HG03135 (cell line): ENCODE measurements at regions not wholly inside any gene's neighbourhood (a gene's known extent, or its start where the extent isn't known, plus 50 kb on each side); places are given as distances from the start of the nearest gene placed in this dataset.

Source experiments
- ATAC-seq: cut with Tn5 transposase; IDR thresholded peaks from one replicate; pipeline ENCODE4 v1.9.1; 2021; ENCODE audit warnings: mild to moderate bottlenecking, moderate library complexity; ENCODE audit not compliant: unreplicated experiment

DNA sequence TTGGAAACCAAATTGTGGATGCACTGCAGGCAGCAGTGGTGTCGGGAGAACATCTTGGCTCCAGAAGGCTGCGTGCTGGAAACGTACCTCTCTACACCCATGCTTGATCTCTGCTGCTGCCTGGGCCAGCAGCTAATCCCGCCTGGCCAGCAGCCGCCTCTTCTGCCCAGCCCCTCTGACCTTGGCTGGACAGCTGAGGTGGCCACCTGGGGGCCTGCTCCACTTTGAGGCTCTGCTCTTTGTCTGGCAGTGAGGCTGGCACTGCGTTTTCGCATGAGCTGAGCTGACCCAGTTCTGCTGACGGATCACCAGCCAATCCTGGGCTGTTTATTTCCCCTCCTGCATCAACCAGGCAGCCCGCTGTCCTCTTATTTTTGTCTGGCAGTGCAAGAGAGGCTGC is 154.9 kb downstream of the TENT4A start:
- ATAC-seq, result no peak

DNA sequence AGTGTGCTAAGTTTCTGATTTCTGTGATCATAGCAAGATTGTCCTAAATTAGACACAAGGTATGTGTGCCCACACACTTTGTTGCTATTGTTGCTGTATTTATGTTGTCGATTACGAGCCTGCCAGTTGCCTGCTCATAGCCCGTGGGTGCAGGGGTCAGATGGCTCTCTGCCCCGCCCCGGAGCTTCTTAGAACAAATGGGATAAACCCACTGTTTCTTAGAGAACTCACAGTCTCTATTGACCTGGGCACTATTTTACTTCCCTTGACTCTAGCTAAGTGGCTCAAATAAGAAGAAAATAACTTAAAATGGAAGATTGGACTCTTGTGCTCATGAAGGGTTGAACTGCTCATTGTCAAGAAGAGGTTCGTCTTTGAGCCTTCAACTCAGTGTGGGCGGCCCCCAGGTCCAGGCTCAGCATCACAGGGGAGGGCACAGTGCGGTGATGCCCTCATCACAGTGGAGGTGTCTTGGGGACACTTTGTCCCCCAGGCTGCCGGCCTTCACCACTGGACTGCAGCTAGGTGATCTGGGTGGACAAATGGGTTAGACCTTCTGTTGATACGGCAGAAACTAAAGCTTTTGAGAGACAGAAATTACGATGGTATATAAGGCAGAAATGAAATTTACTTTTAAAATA is 155.5 kb downstream of the TENT4A start:
- no peak for ATAC-seq

DNA sequence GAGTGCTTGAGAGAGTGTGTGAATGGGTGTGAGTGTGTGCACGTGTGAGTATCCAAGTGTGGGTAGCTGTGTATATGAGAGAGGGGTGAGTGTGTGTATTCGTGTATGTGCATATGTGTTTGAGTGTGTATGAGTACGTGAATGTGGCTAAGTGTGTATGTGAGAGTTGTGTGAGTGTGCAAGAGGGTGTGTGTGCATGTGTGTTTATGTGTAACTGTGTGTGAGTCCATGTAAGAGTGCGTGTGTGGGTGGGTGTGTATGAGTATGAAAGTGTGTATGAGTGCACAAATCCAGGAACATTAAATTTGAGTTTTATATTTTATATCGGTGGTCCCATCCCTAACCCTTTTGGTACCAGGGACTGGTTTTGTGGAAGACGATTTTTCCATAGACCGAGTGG is 156.4 kb downstream of the TENT4A start:
- no peak for ATAC-seq

GRCh38 chr5:6872441-6873160 is 159.4 kb downstream of the TENT4A start:
- no peak for ATAC-seq

- no peak for ATAC-seq
These were observed 160.1 kb downstream of the TENT4A start for GRCh38 chr5:6873359-6873758.

- no peak for ATAC-seq
These were observed 162.1 kb downstream of the TENT4A start for GRCh38 chr5:6875376-6875775.

GRCh38 chr5:6877986-6878828 is 165.0 kb downstream of the TENT4A start:
- no peak for ATAC-seq

DNA sequence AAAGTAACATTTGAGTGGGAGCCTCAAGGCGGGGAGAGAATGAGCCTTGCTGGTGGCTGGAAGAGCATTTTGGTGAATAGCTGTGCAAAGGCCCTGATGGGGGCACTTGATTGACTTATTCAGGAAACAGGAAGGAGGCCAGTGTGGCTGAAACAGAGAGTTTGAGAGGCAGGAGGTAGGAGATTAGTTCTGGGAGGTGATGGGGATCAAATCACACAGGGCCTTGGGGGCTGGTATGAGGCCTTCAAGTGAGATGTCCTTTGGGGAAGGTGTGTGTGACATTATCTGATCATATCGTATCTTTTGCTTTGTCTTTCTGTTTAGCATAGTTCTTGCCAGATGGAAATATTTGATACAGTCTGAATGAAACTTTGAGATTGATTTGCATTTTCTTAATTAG is 172.3 kb downstream of the TENT4A start:
- ATAC-seq, result no peak

GRCh38 chr5:6886866-6887265 is 173.6 kb downstream of the TENT4A start:
- no peak for ATAC-seq

- ATAC-seq, result no peak
These were observed 175.8 kb downstream of the TENT4A start for GRCh38 chr5:6889030-6889429.

- no peak for ATAC-seq
These were observed 186.0 kb downstream of the TENT4A start for GRCh38 chr5:6899221-6899620.

- no peak for ATAC-seq
These were observed 187.3 kb downstream of the TENT4A start for GRCh38 chr5:6900247-6901227.

DNA sequence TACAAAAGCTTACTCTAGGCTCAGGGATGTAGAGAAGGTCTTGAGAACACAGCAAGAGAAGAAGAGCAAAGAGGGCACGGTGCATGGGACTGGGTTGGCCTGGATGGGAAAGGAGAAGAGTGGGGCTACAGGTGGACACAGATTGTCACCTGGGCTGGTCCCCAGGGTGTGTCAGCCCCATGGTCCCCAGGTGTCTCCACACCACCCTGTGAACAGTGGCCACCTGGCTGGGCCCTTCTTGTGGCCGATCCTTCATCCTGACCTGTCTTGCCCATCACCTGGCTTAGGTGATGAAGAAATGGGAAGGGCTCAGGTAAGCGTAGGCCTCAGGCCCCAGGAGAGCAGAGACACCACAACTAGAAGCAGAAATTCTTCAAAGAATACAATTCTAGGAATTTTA is 188.9 kb downstream of the TENT4A start:
- ATAC-seq, result no peak

DNA sequence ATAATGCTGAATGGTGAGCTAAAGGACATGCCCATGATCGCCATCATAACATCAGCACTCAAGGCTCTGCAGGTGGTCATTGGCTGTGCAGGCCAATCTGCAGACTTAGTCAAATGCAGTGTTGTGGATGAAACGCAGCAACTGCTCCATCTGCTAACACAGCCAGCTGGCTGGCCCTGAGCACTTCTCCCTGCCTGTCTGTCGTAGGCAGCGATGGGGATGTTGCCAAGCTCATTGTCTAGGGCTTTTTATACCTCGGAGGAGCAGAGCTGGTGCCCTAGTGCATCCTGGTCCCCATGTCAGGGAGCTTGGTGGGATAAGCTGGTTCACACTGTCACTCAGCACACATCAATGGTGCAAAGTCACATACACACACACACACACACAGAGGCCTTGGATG is 189.4 kb downstream of the TENT4A start:
- ATAC-seq, result no peak

GRCh38 chr5:6903934-6904333 is 190.7 kb downstream of the TENT4A start:
- ATAC-seq, result no peak

DNA sequence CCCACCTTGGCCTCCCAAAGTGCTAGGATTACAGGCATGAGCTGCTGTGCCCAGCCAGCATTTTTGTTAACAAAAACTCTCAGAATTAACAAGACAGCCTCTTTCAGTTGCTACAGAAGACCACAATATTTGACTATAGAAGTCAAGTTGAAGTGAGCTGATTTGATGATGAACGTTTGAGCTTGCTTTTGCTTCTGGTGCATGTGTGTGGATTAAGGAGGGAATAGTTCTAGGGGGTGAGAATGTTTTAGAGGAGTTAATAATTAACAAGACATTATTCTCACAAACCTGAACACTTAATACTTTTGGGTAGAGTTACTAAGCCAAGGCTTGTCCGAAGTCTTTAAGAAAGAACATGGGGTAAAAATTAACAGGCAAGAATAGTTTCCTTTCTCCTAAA is 191.6 kb downstream of the TENT4A start:
- ATAC-seq, result no peak

DNA sequence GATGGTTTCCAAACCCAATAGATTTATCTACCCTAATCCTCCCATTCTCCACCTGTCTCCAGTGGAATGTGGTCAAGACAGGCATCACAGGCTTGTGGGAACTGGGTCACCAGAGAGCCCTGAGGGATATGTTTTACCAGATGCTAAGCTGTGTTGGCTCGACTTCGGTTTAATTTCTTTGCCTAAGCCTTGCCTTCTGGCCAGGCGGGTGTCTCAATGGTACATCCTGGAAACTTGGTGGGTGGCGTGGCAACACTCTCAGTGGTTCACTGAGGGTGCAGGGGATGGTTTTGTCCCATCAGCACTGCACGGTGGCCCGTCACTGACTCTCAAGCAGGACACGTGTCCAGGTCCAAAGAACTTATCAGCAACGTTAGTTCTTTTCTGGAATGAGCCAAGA is 192.2 kb downstream of the TENT4A start:
- ATAC-seq, result no peak

- ATAC-seq, result no peak
These were observed 192.7 kb downstream of the TENT4A start for GRCh38 chr5:6905883-6906282.

DNA sequence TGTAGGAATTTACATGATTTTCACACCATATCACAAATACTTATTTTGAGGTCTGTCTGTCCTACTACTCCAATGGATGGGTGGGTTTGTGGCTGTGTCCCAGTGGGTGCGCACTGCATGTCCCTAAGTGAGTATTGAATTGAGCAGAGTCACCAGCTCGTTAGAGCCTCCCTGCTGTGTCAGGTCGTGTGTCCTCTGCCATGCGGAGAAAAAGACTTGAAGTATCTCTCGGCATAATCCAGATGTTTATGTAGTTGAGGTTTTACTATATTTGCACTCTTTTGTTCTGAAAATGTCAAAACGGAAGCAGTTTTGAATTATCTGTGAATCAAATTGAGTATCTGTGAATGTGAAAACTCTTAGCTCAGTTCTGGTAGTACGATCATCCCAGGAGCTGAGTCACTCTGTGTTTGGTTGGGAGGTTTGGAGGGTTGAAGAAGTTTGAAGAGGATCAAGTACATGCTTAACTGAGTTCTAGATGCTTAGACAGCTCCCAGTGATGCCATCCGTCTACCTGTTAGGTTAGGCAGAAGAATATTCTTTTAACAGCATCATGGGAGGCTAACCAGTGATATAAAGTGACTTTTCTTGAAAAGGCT is 194.2 kb downstream of the TENT4A start:
- ATAC-seq, result no peak

DNA sequence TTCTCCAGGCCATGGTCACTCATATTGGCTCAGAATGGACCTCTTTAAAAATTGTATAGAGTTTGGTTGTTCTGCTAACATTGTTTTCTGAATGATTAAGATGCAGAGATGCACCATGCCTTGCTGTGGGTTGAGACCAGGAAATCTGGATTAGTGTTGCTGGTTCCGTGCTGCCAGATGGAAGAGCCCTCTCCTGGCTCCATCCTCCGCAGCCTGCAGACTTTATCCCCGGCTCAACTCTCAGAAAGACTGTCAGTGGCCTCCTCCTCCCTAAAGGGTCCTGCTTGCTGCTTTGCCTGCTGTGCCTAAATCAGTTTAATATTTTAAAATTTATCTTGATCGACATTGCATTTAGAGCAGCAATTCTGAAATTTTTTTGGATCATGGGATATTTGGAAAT is 196.7 kb downstream of the TENT4A start:
- ATAC-seq, result no peak
